ENCODE measurements at regions not wholly inside any gene's neighbourhood (a gene's known extent, or its start where the extent isn't known, plus 50 kb on each side); places are given as distances from the start of the nearest gene placed in this dataset.
A peak's percentile ranks its signal among the peaks of the same experiment; 100 is the strongest.

DNA sequence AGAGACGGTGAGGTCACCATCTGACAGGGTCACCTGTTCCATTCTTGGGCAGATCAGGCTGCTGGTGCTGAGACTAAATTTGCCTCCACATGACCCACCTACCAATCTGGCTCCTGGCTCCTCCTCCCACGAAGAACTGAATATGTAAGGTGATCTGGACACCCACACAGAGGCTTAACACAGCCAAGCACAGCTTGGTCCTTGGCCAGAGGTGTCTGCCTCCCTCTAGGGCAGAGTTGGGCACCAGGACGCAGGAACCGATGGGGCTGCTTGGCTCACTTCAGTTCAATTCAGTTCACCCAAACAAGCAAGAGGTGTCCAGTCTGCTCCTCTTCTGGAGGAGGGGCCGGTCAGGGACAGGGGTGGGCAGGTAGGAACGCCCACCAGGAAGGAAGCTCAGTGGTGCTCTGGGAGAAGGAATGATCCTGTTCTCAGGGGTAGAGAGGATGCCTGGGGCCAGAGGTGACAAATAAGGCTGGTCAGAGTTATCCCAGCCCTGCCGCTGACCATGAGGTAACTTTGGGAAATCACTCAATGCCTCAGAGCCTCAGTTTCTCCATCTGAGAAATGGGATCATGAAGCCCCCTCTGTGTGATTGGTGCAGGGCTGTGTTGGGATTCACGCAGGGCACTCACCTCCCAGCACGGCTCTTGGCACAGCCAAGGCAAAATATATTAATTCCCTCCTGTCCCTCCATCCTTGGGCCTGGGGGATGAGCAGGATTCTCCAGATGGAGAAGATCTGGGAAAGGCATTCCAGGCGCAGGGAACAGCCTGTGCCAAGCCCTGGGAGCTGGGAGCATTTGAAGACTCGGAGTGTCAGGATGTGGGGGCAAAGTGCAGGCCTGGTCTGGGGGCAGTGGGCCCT, 284.5 kb downstream of the PTPRU start:
- peak; percentile 5 for DNase-seq

DNA sequence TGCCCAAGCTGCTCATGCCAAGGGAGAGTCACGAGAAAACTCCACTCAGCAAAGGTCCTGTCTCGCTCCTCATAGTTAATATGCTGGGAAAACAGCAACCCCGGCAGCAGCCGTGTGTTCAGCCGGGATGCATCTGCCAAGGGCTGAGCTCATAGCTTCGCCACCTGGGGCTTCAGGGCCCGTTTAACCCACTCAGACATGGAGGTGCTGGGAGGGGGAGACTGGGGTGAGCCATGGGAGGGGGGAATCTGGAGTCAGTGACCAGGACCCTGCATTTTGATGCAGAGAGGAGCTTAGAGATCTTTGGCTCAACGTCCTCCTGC, 283.4 kb downstream of the PTPRU start:
- DNase-seq = no peak

DNA sequence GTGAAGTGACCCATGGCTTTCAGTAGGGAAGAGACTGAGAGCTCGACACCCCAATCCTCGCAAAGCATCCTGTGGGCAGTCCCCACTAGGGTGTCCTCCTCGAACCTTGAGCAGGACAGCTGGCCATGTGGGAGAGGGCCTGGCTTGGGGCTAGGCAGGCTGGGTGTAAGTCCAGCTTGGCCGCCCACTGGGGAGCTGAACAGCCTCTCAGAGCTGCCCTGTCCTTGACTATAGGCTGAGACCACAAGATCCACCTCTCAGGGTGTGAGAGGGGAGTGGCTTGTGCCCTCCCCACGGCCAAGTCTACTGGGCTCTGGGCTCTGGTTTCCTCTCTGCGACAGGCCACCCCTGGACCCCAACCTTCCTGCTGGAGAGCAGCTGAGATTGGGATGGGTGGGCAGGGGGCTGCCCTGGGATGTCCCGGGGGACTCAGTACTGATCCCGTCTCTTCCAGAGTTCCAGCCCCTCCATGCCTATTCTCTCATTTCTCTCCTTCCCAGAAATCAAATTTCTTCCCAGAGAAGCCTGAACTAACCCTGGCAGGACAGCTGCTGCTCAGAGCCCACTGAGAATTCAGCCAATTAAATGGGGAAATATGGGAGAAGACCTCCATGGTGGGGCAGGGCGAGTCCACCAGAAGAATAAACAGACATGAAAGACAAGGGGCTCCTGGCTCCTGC, 282.9 kb downstream of the PTPRU start:
- no peak for DNase-seq

DNA sequence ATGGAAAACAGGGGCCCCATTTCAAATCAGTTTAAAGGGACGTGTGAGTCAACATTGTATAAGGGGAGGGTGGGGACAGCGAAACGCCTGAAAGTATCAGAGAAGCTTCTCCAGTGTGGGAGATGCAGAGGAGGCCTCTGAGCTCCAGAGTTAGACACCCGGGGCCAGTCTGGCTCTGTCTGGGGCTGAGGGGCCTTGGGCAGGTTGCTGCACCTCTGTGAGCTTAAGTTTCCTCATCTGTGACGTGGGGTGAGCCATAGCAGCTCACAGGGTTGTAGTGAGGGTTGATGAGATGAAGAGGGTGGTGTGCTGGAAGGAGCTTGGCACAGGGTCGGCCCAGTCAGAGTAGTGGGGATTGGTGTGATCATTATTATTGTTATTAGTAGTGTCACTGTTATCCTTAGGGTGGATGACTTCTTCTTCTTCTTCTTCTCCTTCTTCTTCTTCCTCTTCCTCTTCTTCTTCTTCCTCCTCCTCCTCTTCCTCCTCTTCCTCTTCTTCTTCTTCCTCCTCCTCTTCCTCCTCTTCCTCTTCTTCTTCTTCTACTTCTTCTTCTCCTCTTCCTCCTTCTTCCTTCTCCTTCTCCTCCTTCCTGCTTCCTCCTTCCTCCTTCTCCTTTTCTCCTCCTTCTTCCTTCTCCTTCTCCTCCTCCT, 282.0 kb downstream of the PTPRU start:
- DNase-seq = no peak

DNA sequence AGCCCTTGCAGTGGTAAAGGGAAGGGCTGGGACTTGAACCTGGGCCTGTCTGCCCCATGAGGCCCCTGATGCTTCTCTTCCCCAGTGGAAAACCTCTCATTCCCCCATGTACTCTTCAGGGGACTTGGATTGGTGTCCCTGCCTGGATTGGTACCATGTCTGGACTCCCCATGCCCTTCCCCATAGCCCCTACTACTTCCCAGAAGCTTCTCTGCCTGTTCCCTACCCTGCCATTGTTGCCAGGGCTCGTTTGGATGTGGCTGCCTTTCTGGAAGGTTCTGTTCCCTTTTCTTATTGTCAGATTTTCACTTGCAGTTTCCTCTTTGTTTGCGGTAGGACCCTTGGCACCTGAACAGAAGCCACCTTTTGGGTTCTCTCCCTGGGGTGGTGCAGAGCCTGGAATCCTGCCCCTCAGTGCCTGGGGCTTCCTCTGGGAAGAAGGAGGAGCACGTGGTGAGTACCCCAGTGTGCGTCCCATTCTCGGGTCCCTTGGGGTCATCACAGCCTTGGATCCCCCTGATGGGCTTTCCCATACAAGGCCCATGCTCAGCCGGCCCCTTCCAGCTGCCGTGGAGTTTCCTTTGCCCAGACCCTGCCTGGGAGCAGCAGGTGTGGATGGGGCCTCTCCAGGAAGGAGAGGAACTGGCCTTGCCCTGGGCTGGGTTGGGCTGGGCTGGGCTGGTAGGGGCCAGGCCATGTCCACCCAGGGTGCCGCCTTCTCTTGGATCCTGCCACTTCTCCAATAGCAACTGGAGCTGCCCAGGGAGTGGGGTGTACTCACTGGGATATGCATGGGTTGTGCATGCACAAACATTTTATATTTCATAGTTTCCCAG, 281.1 kb downstream of the PTPRU start:
- no peak for DNase-seq

DNA sequence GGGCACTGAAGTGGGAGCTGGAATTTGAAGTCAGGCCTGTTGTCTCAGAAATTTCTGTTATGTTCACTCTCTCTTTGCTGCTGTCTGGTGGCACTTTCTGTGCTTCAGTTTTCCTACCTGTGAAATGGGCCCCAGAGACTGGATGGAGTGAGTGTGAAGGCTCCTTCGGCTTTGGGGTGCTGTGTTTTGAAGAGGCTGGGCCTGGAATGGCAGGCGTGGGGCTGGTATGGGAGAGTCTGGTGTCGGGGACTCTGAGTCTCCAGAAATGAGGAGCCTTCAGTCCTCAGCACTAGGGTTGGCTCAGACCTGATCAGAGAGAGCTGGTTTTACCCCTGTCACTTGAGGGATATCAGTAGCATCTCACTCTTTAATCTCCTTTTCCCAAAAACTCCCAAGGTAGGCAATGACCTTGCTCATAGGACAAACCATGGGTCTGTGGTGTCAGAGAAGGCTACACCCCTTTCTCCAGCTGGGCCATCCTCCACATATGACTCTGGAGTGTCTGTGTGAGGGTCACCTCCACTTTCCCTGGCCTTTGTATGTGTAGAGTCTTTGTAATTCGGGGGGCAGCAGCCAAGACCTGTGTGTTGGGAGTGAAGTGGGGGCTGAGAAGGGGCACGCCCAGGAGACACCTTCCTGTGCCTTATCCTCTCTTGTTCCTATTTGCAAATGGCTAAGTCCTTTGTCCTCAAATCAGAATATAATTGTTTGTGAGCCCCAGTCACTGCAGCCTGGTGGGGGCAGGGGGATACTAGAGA, 279.9 kb downstream of the PTPRU start:
- no peak for DNase-seq

DNA sequence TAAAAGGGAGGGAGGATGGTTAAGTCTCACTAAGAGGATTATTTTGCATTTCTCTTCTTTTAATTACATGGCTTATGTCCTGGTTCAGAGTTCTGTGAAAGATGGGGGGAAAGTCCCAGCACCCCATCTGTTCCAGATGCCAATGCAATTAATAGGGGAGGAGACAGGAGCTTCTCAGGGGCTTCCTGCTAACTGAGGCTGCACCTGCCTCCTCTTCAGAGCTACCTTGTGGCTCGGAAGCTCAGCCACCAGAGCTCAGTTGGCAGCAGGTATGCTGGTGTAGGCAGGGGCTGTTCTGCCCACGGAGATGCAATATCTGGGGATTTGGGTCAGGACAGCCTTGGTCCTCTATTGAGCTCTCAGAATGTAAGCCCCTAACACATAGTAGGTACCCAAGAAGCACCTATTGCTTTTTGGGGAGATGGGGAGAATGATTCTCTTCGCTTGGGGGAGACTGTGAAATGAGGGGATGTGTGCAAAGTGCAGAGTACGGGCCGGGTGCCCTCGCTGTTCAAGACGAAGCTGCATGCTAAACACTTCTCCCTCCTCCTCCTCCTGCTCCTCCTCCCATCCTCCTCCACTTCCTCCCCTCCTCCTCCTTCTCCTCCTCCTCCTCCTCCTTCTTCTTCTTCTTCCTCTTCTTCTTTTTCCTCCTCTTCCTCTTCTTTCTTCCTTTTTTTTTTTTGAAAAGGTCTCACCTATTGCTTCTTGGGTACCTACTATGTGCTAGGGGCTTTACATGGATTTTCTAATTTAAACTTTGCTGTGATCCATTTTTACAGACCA, 279.0 kb downstream of the PTPRU start:
- DNase-seq = peak; percentile 78

DNA sequence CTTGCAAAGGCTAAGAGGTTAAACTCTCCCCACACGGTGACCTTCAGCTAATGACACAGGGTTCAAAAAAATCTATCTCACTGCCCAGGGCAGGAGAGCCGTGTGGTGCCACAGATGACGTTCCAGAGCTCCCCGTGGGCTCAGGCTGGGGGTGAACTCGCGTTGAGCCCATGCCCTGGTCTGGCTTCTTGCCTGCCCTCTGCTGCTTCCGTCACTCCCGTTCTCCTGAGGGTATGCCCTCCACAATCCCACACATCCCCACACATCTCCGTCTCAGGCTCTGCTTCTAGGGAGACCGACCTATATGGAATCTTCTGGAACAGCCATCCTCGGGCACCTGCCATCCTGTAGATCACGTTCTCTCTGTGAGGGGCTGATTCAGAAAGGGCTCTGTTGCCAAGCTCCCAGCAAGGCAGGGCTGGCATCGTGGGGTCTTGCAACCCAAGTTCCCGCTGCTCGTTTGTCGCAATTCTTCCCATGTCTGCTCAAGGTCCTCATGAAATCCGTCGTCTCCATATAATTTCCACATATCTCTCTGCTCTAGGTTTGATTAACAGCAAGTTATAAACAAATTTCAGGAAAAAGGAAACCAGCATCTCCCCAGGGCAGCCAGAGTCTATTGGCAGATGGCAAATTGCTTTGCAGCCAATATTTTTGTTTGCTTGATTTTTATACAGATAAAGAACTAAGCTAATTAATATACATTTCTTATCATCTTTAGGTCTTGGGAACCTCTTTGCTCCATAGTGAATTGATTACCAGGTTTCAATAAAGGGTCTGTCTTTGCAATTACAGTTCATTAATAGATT, 278.2 kb downstream of the PTPRU start:
- no peak for DNase-seq

DNA sequence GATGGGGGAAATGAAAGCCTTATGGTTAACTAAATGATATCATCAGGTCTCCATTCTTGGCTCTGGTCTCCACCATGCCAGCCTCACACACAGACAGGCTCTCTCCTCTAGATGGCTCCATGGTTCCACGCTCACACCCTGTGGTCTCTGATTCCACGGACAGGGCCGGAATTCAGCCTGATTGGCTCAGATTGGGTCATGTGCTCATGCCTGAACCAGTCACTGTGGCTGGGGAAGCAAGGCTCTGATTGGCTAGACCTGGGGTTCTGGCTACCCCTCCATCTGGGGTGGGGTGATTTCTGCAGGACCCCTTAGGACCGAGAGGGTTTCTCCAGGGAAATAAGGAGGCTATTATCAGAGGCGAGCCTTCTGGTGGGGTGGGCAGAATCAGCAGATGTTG, 277.0 kb downstream of the PTPRU start:
- peak; percentile 83 for DNase-seq

DNA sequence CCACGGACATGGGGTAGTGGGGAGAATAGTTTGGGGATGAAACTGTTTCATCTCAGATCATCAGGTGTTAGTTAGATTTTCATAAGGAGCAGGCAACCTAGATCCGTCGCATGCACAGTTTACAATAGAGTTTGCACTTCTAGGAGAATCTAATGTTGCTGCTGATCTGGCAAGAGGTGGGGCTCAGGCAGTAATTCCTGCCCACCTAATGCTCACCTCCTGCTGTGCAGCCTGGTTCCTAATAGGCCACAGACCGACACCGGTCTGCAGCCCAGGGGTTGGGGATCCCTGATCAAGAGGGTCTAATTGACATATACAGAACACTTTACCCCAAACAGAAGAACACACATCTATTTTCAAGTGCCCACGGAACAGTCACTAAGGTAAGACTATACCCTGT, 275.1 kb downstream of the PTPRU start:
- no peak for DNase-seq

DNA sequence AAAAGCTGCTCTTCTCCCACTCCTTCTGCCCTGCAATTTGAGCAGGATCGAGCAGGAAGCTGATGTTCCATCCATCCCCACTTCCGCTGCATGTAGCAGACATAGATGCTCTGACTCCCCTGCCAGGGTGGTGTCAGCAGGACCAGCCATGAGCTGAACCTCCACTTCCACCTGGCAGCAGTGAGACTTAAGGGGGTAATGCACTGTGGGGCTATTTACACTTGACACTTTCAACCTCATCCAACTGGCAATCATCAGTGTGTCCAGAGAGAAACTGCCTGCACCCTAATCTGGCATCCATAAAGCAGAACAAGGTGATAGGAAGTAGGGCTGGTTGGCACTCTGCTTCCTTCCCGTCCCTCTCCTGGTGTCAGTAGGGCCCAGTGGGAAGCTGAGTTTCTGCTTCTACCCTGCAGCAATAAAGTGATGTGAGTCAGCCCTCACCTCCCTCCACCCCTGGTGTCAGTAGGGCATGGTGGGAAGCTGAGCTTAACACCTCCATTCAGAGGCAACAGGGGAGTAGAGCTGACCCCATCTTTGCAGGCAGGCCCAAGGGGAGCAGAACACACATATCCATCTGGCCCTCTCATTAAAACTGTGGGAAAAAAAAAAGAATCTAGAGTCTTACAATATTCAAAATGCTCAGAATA, 272.3 kb downstream of the PTPRU start:
- DNase-seq = no peak

DNA sequence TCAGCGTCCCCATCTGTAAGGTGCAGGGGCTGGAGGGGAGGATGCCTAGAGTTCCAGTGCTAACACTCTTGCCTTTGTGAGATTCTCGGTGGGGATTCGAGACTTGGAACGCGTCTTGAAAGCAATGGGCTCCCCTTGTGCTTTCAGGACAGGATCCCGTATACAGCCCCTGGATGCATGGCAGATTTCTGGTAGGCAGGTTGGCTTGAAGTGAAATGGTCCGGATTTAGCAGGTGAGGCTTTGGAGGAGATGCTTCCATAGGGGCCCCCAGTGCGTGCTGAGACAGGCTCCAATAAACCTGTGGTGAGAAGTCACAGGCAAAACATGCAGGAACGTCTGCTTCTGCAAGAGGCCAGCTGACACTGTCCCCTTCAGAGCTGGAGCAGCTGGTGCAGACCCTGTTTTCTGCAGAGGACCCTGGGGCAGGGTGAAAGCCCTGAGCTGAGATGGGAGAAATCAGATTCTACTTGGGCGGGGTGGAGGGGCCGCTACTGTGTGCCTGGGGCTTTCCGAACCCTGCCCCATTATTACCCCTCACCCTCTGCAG, 270.4 kb downstream of the PTPRU start:
- no peak for DNase-seq

DNA sequence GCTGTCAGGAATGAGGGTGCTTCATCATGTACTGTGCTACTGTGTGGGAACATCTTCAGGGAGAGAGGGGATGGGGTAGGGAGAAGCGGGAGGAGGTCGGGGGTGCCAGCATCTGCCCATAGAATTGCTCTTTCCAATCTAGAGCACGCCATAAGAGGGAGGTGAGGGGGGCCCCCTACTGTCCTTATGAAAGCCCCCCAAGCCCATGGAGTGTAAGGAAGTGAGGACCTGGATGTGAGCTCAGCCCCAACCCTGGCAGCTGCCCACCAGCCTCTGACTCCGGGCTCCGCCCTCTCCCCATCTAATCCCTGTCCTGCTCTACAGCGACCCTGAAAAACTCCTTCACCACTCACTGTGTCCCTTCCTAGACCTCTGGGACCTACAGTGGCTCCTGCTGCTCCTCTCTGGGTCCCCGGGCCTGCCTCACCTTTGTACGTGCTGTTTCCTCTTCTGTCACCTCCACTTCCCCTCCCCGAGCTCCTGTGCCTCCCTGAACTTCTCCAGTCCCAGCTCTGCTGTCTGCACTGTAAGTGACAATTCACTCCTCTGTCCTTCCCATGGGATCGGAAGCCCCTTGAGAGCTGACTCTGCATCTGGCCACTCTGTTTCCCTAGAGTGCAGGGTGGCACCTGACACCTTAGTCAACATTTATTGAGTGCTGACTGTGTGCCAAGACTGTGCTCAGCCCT, 269.4 kb downstream of the PTPRU start:
- peak; percentile 41 for DNase-seq

DNA sequence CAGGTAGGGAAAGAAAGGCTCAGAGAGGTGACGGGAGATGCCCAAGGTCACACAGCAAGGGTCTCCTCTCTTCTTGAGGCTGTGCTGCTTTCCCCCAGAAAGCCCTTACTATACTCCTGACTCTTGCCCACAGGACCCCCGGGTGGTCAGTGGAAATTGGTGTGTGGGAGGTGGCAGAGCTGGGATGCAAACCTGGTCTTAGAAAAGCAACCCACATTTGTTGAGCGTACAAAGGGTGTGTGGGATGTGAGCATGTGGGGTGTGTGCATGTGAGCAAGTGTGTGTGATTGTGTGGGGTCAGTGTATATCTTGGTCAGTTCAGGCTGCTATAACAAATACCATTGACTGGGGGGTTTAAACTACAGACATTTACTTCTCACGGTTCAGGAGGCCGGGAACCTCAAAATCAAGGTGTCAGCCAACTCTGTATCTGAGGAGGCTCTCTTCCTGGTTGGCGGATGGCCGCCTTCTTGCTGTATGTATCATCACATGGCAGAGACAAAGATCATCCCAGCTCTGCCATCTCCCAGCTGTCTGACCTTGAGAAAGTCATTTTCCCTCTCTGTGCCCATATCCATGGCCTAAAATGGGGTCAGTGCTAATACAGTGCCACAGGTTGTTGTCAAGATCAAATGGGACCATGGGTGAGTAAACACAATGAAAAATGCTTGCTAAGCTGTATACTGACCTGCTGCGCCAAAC, 268.5 kb downstream of the PTPRU start:
- no peak for DNase-seq

DNA sequence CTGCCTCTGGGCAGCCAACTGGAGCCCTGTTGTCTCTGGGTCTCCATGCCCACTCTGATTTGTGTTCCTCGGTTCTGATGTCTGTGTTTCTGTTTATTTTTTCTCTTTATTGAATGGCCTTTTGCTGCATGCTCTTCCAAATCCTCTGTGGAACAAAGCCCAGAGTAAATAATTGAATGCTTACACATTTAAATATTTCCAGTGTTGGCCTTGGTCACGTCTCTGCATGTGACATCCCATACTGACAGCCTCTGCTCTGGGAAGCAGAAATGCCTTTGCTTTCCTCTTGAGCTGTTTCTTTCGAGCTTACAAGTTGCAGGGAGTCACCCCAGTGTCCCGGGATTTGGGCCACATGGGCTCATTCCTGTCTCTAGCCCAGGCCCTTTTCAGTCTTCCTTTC, 267.9 kb downstream of the PTPRU start:
- DNase-seq = no peak

DNA sequence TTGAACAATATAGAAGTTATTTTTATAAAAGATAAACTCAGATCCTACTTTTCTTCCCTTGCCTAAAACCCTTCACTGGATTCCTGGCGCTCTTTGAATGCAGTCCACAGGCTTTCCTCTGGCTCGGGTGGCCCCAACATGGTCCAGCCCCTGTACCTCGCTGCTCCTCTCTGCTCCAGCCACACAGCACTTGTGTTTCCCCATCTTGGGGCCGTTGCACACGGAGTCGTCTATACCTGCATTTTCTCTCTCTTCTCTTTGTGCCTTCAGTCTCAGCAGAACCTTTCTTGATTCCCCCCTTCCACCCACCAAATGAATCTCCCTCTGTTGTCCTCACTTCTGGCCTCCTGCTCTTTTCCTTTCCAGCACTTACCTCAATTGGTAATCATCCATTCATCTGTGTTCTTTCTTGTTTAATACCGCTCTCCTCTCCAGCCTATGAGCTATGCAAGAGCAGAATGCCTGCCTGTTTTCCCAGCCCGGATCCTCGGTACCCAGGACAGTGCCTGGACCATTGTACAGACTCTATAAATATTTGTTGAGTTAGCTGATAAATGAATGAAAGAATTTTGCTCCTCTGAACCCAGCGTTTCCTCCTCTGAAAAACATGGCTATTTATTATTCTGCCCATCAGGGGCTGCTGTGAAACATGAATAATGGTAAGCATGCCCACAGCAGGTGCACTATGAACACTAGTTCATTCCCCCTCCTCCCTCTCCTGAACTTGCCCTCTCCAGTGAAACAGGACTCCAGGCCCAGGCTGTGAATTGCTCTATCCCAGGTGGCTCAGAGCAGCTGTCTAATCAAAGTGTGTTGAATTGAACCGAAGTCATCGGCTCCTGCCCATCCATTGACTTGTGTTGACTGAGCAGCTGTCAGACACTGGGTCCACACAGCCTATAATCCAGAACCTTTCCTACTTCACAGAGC, 266.9 kb downstream of the PTPRU start:
- DNase-seq = peak; percentile 89

DNA sequence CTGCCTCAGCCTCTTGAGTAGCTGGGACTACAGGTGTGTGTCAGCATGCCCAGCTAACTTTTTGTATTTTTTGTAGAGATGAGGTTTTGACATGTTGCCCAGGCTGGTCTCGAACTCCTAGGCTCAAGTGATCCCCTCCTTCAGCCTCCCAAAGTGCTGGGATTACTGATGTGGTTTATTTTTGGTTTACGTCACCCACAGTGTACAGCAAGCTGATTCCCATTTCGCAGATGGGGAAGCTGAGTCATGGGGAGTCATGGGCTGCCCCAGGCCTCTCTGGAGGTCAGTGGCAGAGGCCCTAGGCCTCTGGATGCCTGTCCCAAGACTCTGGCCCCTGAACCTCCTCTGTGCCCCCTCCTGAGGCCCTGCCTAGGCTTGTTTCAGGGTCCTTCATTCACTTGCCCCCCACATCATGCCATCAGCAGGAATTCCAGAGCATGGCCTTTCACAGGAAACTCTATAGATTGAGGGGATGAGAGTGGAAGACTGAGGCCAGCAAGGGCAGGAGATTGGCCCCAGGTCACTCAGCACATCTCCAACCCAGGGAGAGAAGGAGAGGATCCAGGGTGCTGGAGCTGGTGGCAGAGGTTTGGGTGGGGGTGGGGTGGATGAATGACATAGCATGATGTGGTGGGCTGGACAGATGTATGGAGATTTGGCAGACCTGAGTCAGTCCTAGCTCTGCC, 266.0 kb downstream of the PTPRU start:
- DNase-seq = no peak

Measured in NCI-H524 treated with DMSO at 0.1 percent for 48 hours (cell line).